NCI-H526 (cell line): ENCODE measurements at regions not wholly inside any gene's neighbourhood (a gene's known extent, or its start where the extent isn't known, plus 50 kb on each side); places are given as distances from the start of the nearest gene placed in this dataset.
A peak's percentile ranks its signal among the peaks of the same experiment; 100 is the strongest.
"Not testable (repeated sequence)": the region's sequence is repeated elsewhere in the genome, so short reads cannot be mapped to it uniquely, and the experiment has no call there.

Experiments
- DNase-seq, 2 experiments: peaks; one replicate each; lab custom pipeline; 2025; lab: John Stamatoyannopoulos, UW

DNA sequence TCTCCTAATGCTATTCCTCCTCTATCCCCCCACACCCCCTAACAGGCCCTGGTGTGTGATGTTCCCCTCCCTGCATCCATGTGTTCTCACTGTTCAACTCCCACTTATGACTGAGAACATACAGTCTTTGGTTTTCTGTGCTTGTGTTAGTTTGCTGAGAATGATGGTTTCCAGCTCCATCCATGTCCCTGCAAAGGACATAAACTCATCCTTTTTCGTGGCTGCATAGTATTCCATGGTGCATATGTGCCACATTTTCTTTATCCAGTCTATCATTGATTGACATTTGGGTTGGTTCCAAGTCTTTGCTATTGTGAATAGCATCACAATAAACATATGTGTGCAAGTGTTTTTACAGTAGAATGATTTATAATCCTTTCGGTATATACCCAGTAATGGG, 870.0 kb upstream of the SLC39A10 start:
- not testable (repeated sequence) for DNase-seq

DNA sequence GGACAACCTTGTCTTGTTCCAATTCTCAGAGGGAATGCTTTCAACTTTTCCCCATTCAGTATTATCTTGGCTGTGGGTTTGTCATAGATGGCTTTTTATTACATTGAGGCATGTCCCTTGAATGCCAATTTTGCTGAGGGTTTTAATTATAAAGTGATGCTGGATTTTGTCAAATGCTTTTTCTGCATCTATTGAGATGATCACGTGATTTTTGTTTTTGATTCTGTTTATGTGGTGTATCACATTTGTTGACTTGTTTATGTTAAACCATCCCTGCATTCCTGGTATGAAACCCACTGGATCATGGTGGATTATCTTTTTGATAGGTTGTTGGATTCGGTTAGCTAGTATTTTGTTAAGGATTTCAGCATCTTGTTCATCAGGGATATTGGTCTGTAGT, 885.6 kb upstream of the SLC39A10 start:
- not testable (repeated sequence) for DNase-seq

DNA sequence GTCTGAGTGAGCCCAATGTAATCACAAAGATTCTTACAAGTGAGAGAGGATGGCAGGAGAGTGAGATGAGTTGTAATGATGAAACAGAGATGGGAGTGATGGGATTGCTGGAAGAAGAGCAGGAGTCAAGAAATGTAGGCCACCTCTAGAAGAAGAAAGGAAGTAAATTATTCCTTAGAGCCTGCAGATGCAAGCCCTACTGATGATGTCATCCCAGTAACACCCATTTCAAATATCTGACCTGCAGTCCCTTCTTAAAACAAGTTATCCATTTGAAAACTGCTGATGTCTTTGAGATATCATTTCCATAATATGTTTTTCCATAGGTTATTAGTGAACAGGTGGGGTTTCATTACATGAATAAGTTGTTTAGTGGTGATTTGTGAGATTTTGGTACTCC, 888.0 kb upstream of the SLC39A10 start:
- DNase-seq = no peak

DNA sequence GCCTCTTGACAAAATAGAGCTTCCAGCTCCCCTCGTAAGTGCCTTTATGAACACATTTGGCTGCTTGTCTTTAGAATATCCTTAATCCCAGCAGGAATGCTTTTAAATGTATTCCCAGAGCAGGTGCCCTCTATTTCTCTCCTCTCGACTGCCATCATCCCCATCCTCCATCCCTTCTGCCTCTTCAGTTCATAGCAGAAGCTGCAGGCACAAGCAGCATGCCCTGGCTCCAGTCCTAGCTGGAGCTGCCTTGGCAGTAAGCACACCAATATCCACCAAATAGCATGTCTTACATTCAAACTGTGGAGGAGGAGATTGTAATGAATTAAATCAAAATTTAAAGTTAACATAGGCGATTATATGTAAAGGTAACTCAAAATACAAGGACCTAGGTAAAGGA, 891.3 kb upstream of the SLC39A10 start:
- DNase-seq = no peak

DNA sequence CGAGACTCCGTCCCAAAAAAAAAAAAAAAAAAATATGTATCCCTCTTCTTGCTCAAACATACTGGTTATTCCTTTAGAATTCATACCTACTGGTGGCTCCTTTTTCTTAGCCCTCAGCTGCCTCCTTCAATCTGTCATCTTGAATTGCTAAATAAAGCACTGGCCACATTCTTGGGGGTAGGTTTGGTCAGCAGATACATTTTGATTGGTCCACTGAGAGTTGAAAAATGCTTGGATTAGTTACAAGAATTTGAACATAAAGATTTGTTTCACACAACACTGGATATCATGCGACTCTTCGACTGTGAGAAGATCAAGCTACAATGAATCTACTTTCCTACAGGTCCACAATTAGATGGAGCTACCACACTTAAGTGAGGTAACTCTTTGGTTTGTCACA, 906.1 kb upstream of the SLC39A10 start:
- no peak for DNase-seq

DNA sequence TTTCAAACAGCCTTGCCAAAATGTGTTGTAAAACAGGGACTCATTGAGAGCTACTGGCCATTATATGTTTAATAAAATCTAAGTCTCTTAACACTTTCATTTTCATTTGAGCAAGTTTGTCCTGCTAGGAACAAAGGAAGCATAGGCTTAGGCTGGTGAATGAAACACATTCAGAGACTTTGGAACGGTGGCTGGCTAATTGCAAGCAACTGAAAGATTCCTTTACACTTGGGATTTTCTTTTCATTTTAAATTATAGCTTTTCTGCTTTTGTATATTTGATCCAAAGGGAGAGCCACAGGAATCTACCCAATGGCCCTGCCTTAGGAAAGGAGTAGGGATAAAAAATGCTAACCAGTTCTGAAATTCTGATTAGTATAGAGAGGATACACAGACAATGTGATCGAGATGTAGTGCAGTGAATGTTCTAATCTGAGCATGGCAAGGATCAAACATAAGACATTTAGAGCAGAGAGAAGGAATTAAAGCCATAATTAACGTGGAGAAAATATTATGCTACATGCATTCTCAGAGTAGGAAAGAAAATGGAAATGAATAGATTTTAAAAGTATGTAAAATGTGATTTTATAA, 911.4 kb upstream of the SLC39A10 start:
- no peak for DNase-seq

DNA sequence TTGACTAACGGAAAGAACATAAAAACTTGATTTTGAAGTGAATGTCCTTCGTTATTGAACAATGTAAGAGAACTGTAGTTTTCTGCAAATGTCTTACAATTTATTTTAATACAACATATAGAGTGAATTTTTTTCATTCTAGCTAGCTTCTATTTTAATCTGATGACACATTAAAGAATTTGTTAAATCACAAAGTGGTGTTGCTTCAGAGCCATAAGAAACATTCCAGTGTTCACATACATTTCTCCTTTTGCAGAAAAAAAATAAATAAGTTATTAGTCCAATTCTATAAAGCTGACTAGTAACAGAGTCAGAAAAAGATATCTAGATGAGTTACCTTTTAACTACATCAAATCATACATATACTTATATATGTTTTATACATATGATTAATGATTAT, 914.3 kb upstream of the SLC39A10 start:
- no peak for DNase-seq

DNA sequence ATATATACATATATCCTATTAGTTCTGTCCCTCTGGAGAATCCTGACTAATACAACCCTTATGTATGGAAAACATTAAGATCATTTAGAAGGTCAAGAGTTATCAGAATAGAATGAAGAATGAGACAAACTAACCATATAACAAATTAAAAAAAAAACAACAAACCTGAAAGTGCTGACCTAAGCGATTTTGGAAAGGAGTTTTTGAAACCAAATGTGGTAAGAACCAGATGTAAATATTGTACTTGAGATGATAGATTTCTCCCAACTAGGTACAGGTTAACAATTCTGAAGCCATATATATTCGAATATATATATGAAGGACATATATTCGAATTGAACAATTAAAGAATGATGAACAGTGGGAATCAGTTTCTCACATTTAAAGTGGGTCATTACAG, 917.8 kb upstream of the SLC39A10 start:
- no peak for DNase-seq

DNA sequence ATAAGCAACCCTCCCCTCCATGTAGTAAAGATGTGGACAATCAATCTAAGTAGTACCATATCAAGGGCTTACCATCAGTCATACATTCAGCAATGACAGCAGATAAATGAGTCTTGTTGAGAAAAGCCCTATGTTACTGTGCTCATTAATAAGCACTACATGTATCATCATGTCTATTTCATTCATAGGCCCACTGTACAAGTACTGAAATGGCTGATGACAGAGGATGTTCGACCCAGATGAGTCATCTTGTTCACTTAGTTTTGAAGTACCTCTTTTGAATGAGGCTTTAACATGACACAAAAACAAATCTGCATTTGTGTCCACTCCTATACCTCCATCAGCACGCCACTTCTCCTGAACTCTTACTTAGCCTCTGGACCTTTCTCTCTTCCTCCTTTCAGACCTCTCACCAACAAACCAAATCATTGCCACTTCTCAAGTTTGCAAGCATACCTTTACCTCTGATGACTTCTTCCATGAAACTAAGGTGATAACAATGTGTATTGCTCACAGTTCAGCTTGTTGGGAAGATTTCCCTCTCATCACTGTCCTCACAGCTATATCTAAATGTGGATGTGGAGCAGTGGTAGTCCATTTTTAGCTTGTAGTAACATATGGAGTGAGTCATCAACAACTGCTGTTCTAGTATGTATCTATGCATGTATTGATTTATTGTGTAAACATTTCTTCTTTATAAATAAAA, 921.0 kb upstream of the SLC39A10 start:
- DNase-seq = no peak

DNA sequence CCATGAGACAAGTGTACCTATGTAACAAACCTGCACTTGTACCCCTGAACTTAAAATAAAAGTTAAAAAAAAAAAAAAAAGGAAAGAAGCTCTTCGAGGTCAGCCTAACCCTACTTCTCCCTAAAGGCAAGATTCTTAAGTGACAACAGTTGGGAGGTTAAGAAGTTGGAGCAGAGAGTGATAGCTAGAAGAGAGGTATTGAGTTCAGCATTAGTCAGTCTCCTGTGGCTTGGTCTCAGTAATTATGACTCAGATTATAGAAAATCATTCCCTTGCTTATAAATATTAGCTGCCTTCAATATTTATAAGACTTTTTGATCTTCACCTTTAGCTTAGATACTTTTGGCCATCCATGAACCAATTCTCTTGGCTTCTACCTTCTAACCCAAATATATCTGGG, 926.8 kb upstream of the SLC39A10 start:
- DNase-seq = no peak

DNA sequence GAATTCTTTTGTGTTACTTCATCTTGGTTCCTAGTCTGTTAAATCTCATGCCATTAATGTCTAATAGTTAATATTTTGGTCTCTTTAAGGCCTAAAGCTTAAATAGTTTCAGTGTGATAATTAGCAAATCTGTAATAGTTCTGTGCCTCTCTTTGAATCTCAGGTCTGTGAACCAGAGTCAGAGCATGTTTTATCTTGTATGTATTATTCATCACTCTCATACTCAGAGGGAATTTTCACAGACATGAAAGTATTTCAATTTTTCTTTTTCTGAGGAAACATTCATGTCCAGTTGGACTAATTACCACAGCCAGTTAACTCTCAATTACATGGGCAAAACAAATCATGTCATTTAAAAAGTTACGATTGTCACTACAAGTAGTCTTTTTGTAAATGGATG, 931.9 kb upstream of the SLC39A10 start:
- DNase-seq = no peak

DNA sequence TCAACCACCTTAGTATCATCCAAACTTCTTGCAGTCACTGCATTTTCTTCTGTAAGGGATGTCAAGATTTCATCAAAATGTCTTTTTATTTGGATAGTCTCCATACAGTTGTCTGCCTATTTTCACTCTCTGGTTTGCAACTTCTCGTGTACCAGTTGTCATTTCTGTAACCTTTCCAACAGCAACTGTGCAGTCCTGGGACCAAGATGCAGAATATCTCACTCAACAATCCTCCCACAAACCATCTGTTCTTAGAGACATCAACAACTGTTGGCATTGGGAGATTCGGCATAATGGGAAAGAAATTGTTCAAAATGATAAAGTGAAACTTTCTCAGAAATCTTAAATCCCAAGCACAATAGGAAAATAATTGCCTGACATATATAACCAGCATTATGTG, 933.6 kb upstream of the SLC39A10 start:
- no peak for DNase-seq

DNA sequence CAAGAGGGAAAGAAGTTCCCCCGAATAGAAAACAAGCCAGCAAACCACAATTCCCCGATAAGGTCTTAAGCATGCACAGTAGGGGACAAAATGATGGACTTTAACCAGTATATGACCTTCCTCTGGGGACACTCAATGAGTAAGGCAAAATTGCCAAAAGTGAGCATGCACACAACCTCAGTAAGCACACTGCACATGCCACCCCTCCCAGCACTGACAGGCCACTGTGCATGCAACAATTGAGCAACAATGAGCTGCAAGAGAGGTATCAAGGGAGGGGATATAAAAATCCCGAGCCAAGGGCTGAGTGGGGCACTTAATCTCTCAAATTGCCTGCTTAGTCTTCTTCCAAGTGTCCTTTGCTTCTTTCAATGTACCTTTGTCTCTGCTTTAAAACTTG, 935.8 kb upstream of the SLC39A10 start:
- DNase-seq = no peak

DNA sequence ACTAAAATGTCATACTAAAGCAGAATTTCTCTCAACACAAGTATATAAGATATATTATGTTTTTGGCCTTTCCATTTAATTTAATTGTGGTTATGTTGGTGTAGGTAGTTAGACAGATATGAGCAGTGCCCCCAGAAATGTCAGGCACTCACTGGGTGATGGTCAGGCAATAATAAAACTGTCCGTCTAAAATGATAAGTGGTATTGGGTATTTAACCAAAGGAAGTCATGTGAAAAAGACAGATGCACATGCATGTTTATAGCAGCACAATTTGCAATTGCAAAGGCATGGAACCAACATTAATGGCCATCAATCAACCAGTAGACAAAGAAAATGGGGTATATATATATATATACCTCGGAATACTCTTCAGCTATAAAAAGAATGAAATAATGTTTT, 936.6 kb upstream of the SLC39A10 start:
- no peak for DNase-seq

DNA sequence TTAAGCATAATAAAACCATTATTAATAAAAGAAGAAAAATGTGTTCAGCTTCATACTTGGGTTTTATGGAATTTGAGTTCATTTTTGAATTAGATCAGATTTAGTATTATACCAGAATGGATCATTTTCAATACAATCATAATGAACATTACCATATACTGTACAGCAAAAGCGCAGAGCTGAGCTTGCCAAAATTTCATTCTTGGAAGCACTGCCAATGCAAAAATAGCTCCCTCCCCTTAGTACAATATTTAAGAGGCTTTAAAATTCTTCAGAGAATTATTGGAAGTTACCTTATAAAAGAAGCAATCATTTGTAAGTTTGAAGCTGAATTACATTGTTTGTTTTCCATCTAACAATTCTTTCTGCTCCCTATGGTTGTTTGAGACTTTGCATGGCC, 938.1 kb upstream of the SLC39A10 start:
- no peak for DNase-seq

DNA sequence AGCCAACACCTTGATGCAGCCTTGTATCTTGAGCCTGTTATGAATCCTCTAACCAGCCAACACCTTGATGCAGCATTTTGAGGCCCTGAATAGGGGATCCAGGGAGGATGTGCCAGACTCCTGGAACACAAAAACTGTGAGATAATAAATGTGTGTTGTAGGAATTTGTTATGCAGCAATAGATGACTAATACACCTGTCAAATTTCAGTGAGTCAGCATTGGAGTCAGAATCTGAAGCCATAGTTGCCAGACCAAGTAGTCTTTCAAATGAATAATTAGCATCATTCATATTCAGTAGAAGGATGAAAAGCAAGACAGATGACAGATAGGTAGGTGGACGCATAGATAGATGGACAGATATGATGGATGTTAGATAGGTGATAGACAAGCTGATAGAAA, 942.5 kb upstream of the SLC39A10 start:
- DNase-seq = no peak

DNA sequence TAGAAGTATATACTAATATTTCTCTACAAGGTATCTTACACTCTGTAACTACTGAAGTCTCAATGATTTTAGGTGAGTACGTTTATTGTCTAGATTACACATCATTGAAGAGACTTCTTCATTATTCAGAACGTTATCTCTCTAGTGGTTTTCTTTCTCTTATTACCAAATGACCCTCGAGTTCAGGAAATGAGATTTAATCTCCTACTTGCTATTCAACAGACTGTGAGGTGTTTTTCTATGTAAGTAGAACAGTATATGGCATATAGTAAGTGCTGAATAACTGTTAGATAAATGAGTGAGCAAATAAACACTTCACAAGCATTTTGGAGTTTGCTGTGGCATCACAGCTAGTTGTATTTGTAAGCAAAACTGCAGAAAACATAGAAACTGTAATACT, 947.2 kb upstream of the SLC39A10 start:
- no peak for DNase-seq

DNA sequence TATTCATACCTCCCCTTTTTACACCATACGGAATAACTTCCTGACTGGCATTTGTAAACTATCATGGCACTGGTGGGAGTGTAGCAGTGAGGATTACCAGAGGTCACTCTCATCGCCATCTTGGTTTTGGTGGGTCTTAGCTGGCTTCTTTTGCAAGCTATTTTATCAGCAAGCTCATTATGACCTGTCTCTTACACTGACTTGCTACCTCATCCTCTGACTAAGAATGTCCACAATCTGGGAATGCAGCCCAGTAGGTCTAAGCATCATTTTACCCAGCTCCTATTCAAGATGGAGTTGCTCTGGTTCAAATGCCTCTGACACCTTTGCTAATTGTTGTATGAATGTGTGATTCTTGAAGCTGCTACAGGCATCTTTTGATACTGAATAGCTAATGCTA, 950.8 kb upstream of the SLC39A10 start:
- DNase-seq = no peak

DNA sequence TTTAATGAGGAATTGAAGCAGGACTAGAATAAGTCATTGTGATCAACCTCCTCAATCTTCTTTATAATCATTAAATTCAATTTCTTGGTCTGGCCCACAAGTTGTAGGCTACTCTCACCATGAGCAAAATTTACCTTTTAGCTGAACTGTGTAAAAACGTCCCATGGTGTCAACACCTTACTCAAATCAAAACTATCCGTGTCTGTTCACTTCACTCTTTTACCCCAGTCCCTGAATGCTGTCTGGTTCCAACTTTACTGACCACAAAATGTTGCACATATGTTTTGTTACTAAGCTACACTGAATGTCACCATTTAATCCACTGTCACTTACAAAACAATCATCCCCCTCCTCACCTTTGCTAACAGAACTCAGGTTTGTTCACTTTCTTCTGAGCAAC, 951.6 kb upstream of the SLC39A10 start:
- no peak for DNase-seq

DNA sequence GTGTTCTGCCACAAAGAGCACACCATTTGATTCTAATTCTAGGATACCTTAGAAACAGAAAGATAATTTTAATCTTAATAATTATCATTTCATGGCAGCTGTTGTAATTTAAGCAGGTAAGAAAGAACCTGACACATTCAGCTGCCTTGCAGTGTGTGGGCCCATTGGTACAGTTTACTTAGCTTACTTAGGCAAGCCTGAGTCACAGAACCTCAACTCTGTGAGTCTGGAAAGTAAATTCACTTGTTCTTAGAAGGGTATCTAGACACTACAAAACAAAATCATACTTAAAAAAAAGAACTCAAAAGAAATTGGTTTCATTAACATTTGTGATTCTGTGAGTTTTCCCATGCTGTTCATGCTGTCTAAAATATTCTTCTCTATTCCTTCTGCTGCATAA, 956.3 kb upstream of the SLC39A10 start:
- DNase-seq = no peak

DNA sequence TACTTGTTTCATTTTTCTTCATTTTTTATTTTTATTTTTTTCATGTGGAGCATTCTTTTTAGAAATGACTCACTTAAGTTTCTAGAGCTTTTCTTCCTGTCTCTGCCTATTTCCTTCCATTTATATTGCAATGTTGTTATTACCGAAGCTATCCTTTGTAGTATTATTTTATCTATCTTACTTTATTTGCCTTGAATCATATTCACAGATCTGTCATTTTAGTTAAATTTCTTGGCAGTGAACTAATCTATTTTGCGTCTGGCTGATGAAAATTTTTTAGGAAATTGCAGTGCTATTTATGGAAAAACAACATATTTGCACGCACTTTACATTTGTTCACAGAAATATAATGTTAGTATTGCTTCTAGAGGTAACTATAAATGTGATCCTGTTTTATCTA, 956.9 kb upstream of the SLC39A10 start:
- no peak for DNase-seq

DNA sequence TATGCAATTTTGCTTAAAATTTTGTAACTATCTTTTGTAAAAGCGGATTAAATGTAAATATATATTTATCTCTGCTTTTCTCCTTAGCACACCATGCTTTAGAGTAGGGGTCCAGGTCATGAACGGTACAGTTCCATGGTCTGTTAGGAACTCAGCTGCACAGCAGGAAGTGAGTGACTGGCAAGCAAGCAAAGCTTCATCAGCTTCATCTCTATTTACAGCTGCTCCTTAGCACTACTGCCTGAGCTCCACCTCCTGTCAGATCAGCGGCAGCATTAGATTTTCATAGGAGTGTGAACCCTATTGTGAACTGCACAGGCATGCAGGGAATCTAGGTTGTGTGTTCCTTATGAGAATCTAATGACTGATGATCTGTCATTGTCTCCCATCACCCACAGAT, 959.0 kb upstream of the SLC39A10 start:
- DNase-seq = peak in 1 of 2 experiments; percentile 19

DNA sequence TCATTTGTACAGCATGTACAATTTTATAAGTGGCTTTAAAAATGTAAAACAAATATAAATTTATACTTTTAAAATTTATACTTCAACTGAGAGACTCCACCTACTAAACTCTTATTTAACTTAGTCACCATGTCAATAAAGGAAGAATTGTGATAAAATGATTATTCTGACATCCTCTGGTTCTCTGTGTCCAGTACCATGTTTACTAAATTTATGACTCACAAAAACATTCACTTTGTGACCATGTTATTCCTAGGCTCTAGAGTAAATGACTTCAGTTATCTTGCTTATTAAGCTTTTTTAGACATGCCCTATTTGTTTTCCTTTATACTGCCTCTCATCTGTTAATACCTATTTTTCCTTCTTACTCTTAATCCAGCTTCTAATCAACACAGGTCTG, 959.6 kb upstream of the SLC39A10 start:
- no peak for DNase-seq

DNA sequence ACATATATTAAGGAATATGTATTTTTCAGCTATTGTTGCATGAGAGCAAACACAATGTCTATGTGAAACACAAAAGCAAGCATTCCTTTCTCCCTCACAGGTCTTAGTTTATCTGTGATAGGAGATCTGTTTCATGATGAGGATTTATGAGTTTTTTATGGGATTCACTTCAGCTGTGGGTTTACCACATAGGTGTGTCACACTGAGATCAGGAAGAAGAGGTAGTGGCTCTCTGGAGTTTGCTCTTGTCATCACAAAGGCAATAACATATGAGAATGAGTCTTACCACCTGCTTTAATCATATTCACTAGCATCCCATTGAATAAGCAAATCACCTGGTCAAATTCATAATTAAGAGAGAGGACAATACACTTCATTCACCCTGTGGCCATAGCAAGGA, 960.3 kb upstream of the SLC39A10 start:
- peak; percentile 73 to 79 for DNase-seq
